MM.1S (cell line): ENCODE measurements at regions not wholly inside any gene's neighbourhood (a gene's known extent, or its start where the extent isn't known, plus 50 kb on each side); places are given as distances from the start of the nearest gene placed in this dataset.

ENCODE experiments used
- DNase-seq: peaks from one replicate; pipeline ENCODE4 v3.0.0-alpha.2; 2015
- H2AFZ ChIP-seq: fragments of 300-600 bp; sonication (generic); 2 replicates; pipeline ENCODE4 v1.6.0; 2016; ENCODE audit warnings: antibody characterized with exemption, low read length
- H3F3A ChIP-seq: fragments of 300-600 bp; sonication (generic); 2 replicates; pipeline ENCODE4 v1.6.1; 2016; ENCODE audit warnings: mild to moderate bottlenecking, antibody characterized with exemption, low read length, moderate library complexity, mixed read lengths; ENCODE audit not compliant: insufficient read depth
- H3K27ac ChIP-seq: fragments of 300-600 bp; sonication (generic); 2 replicates; pipeline ENCODE4 v1.5.1; 2016; ENCODE audit warnings: mild to moderate bottlenecking, low read length
- H3K27me3 ChIP-seq: fragments of 300-600 bp; sonication (generic); replicated peaks from 2 replicates; pipeline ENCODE4 v1.6.0; 2016; ENCODE audit warnings: low read length; ENCODE audit not compliant: insufficient read depth
- H3K36me3 ChIP-seq: fragments of 300-600 bp; sonication (generic); replicated peaks from 2 replicates; pipeline ENCODE4 v1.6.1; 2016; ENCODE audit warnings: mild to moderate bottlenecking, low read length, mixed read lengths; ENCODE audit not compliant: insufficient read depth
- H3K4me1 ChIP-seq: fragments of 300-600 bp; sonication (generic); 2 replicates; pipeline ENCODE4 v1.6.1; 2016; ENCODE audit warnings: low read length, mixed read lengths
- H3K4me2 ChIP-seq: fragments of 300-600 bp; sonication (generic); 2 replicates; pipeline ENCODE4 v1.6.0; 2016; ENCODE audit warnings: low read depth, low read length
- H3K4me3 ChIP-seq: fragments of 300-600 bp; sonication (generic); 2 replicates; pipeline ENCODE4 v1.5.1; 2016; ENCODE audit warnings: low read length, mixed read lengths
- H3K79me2 ChIP-seq: fragments of 300-600 bp; sonication (generic); 2 replicates; pipeline ENCODE4 v1.6.1; 2016; ENCODE audit warnings: mixed run types, low read length, mixed read lengths
- H3K9ac ChIP-seq: fragments of 300-600 bp; sonication (generic); 2 replicates; pipeline ENCODE4 v1.6.1; 2016; ENCODE audit warnings: low read length, mixed read lengths
- H3K9me2 ChIP-seq: fragments of 300-600 bp; sonication (generic); replicated peaks from 2 replicates; pipeline ENCODE4 v1.6.1; 2016; ENCODE audit warnings: mild to moderate bottlenecking, low read length, mixed read lengths; ENCODE audit not compliant: insufficient read depth
- H3K9me3 ChIP-seq: fragments of 300-600 bp; sonication (generic); replicated peaks from 2 replicates; pipeline ENCODE4 v1.6.1; 2016; ENCODE audit warnings: mild to moderate bottlenecking, low read length, mixed read lengths; ENCODE audit not compliant: insufficient read depth
- H4K20me1 ChIP-seq: fragments of 300-600 bp; sonication (generic); 2 replicates; pipeline ENCODE4 v1.6.1; 2016; ENCODE audit warnings: mild to moderate bottlenecking, low read length, moderate library complexity, mixed read lengths; ENCODE audit not compliant: insufficient read depth
- EZH2 ChIP-seq: fragments of 300-600 bp; sonication (generic); optimal IDR thresholded peaks from 2 replicates; pipeline ENCODE3; 2017; ENCODE audit warnings: low read depth, mild to moderate bottlenecking, antibody characterized with exemption, low read length, mixed read lengths
- EZH2phosphoT487 ChIP-seq: fragments of 300-600 bp; sonication (generic); IDR thresholded peaks from 2 replicates; pipeline ENCODE4 v1.6.1; 2018; ENCODE audit warnings: antibody characterized with exemption, low read length
- TF ChIP-seq, protein P1 (sequence below): fragments of 300-600 bp; sonication (generic); IDR thresholded peaks from 2 replicates; pipeline ENCODE4 v1.5.1; 2016; ENCODE audit warnings: antibody characterized with exemption, low read length, mixed read lengths

DNA sequence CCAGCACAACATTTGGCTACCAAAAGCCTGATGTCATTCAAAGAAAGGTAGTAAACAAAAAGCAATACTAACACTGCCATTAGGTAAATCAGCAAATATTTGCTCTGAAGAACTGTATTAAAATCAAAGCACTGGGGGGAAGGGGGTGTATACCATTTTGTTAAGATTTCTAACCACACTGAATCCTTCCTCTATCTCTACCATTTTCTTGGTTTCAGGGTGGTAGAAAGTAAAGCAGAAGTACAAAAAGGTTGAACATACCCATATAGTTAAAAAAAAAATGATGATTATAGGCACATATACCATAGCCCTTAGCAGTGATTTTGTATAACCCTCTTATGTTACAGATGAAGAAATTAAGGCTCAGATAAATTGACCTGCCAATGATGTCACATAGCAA is 437.6 kb downstream of the ZEB2 start:
- H3K9ac ChIP-seq, result no peak overlapping the region
- H3K4me2 ChIP-seq, result no peak overlapping the region
- H3K4me3 ChIP-seq, result no peak overlapping the region
- H3K27me3 ChIP-seq, result no peaks in the 10 kb centered on the region
- H2AFZ ChIP-seq, result no peak overlapping the region
- TF ChIP-seq, protein P1, sequence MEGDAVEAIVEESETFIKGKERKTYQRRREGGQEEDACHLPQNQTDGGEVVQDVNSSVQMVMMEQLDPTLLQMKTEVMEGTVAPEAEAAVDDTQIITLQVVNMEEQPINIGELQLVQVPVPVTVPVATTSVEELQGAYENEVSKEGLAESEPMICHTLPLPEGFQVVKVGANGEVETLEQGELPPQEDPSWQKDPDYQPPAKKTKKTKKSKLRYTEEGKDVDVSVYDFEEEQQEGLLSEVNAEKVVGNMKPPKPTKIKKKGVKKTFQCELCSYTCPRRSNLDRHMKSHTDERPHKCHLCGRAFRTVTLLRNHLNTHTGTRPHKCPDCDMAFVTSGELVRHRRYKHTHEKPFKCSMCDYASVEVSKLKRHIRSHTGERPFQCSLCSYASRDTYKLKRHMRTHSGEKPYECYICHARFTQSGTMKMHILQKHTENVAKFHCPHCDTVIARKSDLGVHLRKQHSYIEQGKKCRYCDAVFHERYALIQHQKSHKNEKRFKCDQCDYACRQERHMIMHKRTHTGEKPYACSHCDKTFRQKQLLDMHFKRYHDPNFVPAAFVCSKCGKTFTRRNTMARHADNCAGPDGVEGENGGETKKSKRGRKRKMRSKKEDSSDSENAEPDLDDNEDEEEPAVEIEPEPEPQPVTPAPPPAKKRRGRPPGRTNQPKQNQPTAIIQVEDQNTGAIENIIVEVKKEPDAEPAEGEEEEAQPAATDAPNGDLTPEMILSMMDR, result no peak
- TF ChIP-seq EZH2 (no peak), EZH2phosphoT487 (no peak)
- H3F3A ChIP-seq, result no peaks in the 10 kb centered on the region
- DNase-seq, result no peak
- H3K79me2 ChIP-seq, result no peaks in the 10 kb centered on the region
- H3K9me2 ChIP-seq, result no peaks in the 10 kb centered on the region
- H3K27ac ChIP-seq, result no peak overlapping the region
- no peaks in the 10 kb centered on the region for H3K4me1 ChIP-seq
- H3K9me3 ChIP-seq, result no peaks in the 10 kb centered on the region
- no peaks in the 10 kb centered on the region for H4K20me1 ChIP-seq
- no peaks in the 10 kb centered on the region for H3K36me3 ChIP-seq

DNA sequence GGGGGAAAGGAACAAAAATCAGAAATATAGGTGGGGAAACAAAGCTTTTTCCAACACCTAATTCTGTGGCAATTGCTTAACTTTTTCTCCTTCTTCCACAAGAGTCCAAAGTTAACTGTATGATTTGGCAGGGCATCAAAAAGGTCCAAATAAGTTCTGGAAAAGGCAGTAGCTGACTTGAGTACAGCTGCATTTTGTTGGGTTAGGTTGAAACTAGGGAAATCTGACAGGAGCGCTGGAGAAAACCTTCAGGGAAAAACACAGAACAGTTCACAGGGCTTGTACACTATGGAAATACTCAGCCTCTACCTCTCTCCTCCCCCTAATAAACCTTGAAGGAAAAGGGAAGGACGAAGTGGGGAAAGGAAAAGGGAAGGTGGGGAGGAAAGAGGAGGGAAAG is 438.6 kb downstream of the ZEB2 start:
- H3K4me1 ChIP-seq, result no peaks in the 10 kb centered on the region

DNA sequence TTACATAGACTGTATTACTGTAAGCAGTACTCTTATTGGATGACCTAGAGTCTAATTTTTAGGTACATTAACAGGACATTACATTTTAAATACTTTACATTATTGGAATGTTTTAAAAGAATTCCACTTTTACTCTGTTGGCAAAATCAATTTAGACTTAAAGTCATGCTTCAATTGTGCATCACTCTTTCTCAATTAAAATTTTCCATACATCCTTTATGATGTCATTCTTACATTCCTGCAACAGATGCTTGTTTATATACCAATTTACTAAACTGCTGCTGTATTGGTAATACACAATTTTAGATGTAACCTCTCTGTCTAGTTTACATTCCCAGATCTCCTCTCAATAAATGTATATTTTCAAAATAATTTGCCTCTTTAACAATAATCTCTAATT is 440.1 kb downstream of the ZEB2 start:
- no peaks in the 10 kb centered on the region for H3K79me2 ChIP-seq
- H3K9me2 ChIP-seq, result no peaks in the 10 kb centered on the region
- no peak for DNase-seq
- TF ChIP-seq, protein P1, result no peak
- TF ChIP-seq EZH2phosphoT487 (no peak), EZH2 (no peak)
- H3K36me3 ChIP-seq, result no peaks in the 10 kb centered on the region
- no peak overlapping the region for H2AFZ ChIP-seq
- no peak overlapping the region for H3K4me3 ChIP-seq
- H4K20me1 ChIP-seq, result no peaks in the 10 kb centered on the region
- no peaks in the 10 kb centered on the region for H3K9me3 ChIP-seq
- H3K4me2 ChIP-seq, result no peak overlapping the region
- no peaks in the 10 kb centered on the region for H3K27me3 ChIP-seq
- H3K9ac ChIP-seq, result no peak overlapping the region
- no peaks in the 10 kb centered on the region for H3F3A ChIP-seq
- no peaks in the 10 kb centered on the region for H3K4me1 ChIP-seq
- no peak overlapping the region for H3K27ac ChIP-seq

More for the DNA sequence above, 438.6 kb downstream of the ZEB2 start:
- H2AFZ ChIP-seq, result no peak overlapping the region
- no peak overlapping the region for H3K4me3 ChIP-seq
- no peaks in the 10 kb centered on the region for H3K9me3 ChIP-seq
- H4K20me1 ChIP-seq, result no peaks in the 10 kb centered on the region
- TF ChIP-seq, protein P1, result no peak
- TF ChIP-seq EZH2 (no peak), EZH2phosphoT487 (no peak)
- no peaks in the 10 kb centered on the region for H3K36me3 ChIP-seq
- H3F3A ChIP-seq, result no peaks in the 10 kb centered on the region
- no peaks in the 10 kb centered on the region for H3K9me2 ChIP-seq
- H3K79me2 ChIP-seq, result no peaks in the 10 kb centered on the region
- no peak overlapping the region for H3K27ac ChIP-seq
- H3K27me3 ChIP-seq, result no peaks in the 10 kb centered on the region
- H3K4me2 ChIP-seq, result no peak overlapping the region
- H3K9ac ChIP-seq, result no peak overlapping the region
- no peak for DNase-seq
